NT2/D1 (cell line): ENCODE measurements at regions not wholly inside any gene's neighbourhood (a gene's known extent, or its start where the extent isn't known, plus 50 kb on each side); places are given as distances from the start of the nearest gene placed in this dataset.
"Not testable (repeated sequence)": the region's sequence is repeated elsewhere in the genome, so short reads cannot be mapped to it uniquely, and the experiment has no call there.

ENCODE experiments used
- DNase-seq: peaks from one replicate; pipeline ENCODE4 v3.0.0-alpha.2; 2011; ENCODE audit warnings: low read depth, low spot score
- H3K27me3 ChIP-seq: 2 replicates; pipeline ENCODE4 v1.6.0; 2011; ENCODE audit warnings: mild to moderate bottlenecking; ENCODE audit not compliant: insufficient read length, insufficient read depth
- H3K36me3 ChIP-seq: 2 replicates; pipeline ENCODE4 v1.6.1; 2011; ENCODE audit warnings: mild to moderate bottlenecking, low read length, mixed read lengths; ENCODE audit not compliant: insufficient read depth, insufficient read length
- H3K4me1 ChIP-seq: 2 replicates; pipeline ENCODE4 v1.5.1; 2011; ENCODE audit not compliant: insufficient read depth, insufficient read length
- H3K4me3 ChIP-seq: 2 replicates; pipeline ENCODE4 v1.5.1; 2011; ENCODE audit warnings: low read depth; ENCODE audit not compliant: insufficient read length
- H3K9ac ChIP-seq: 2 replicates; pipeline ENCODE4 v1.6.0; 2011; ENCODE audit warnings: low read depth; ENCODE audit not compliant: insufficient read length
- H3K9me3 ChIP-seq: 2 replicates; pipeline ENCODE4 v1.5.1; 2011; ENCODE audit warnings: mild to moderate bottlenecking, low read length; ENCODE audit not compliant: insufficient read depth

- H3K9ac ChIP-seq, H3K27me3 ChIP-seq, DNase-seq, H3K4me3 ChIP-seq, H3K4me1 ChIP-seq, H3K9me3 ChIP-seq: not testable (repeated sequence)
- H3K36me3 ChIP-seq: peaks cover 57% of the 10 kb centered on the region
Measured at GRCh38 chr12:9308745-9309144, 100.5 kb upstream of the PZP start.

DNA sequence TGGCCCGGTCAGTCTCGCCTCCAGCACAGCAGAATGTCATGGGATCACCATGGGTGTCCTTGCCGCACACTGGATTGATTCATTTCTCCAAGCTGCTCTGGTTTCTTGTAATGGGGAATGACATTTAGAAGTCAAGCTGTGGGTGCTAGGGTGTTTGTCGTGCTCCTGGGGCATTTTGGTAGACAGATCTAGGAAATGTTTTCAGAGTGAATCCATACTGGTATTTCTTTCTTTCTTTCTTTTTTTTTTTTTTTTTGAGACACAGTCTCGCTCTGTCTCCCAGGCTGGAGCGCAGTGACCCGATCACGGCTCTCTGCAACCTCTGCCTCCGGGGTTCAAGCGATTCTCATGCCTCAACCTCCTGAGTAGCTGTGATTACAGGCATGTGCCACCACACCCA is 100.0 kb upstream of the PZP start:
- not testable (repeated sequence) for H3K9me3 ChIP-seq, H3K4me1 ChIP-seq, H3K4me3 ChIP-seq, DNase-seq, H3K27me3 ChIP-seq, H3K9ac ChIP-seq
- peaks cover 54% of the 10 kb centered on the region for H3K36me3 ChIP-seq

DNA sequence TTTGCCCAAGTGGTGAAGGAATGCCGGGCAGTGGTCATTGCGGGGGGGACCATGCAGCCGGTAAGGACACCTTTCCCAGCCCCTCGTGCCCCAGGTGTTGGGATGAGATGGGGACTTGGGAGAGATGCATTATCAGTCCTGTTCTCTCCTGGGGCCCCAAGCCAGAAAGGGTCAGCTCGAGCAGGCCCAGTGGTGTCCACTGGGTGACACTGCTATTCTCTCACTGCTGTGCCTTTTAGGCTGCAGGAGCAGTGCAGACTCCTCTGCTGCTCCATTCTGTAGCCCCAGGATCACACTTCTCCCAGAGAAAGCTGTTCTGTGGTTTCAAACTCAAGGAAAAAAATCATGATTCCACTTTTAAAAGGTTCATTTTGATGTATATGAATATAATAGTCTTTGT is 99.1 kb upstream of the PZP start:
- H3K4me3 ChIP-seq, H3K27me3 ChIP-seq, DNase-seq, H3K9me3 ChIP-seq, H3K9ac ChIP-seq, H3K4me1 ChIP-seq: not testable (repeated sequence)
- peaks cover 49% of the 10 kb centered on the region for H3K36me3 ChIP-seq

DNA sequence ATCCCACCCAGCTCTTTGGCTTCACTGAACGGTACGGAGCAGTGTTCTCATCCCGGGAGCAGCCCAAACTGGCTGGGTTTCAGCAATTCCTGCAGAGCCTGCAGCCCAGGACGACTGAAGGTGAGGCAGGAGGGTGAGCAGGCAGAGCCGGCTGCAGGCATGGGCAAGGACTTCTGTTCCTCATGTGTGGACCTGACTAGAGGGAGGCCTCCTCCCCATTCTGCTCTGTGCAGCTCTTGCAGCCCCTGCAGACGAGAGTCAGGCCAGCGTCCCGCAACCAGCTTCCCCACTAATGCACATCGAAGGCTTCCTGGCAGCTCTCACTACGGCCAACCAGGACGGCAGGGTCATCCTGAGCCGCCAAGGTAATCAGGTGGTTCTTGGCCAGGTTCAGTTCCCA is 97.8 kb upstream of the PZP start:
- not testable (repeated sequence) for H3K27me3 ChIP-seq, H3K9me3 ChIP-seq, DNase-seq, H3K4me3 ChIP-seq, H3K4me1 ChIP-seq, H3K9ac ChIP-seq
- H3K36me3 ChIP-seq: peaks cover 38% of the 10 kb centered on the region

DNA sequence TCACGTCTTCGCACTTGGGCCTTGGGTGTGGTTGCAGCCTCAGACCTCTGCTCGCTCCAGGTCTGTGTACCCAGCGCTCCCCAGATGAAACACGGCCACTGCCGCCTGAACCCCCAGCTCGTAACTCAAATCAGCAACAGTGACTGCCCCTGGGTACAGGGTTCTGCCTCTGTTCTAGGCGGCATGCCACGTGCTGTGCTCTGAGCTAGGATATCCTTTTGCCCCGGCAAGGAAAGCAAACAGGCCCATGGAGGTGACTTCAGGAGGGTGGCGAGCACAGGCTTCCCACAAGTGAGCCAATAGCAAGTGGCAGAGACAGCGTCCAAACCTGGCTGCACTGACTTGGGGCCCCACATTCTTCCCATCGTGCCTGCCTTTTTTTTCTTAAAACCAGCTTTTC is 96.3 kb upstream of the PZP start:
- DNase-seq, H3K27me3 ChIP-seq, H3K9me3 ChIP-seq, H3K4me1 ChIP-seq, H3K9ac ChIP-seq, H3K4me3 ChIP-seq: not testable (repeated sequence)
- H3K36me3 ChIP-seq: peaks cover 29% of the 10 kb centered on the region

DNA sequence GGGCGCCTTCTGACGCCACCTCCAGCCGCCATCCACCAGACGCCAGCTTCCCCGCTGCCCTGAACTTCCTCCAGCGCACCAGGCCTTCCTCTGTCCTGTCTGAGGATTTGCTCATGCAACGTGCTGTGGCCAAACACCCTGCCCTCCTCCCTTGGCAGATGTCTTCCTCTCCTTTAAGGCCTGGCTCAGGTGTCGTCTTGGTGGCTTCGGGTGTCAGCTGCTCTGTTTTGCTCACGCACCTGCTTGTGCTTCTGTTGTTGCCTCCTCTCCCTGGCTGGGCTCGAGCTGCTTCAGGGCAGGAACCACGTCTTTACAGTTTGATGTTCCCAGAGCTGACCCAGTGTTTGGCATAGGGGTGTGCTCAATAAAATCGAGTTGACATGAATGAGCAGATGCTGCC is 87.7 kb upstream of the PZP start:
- not testable (repeated sequence) for DNase-seq, H3K9ac ChIP-seq, H3K9me3 ChIP-seq, H3K36me3 ChIP-seq, H3K4me1 ChIP-seq, H3K27me3 ChIP-seq, H3K4me3 ChIP-seq

DNA sequence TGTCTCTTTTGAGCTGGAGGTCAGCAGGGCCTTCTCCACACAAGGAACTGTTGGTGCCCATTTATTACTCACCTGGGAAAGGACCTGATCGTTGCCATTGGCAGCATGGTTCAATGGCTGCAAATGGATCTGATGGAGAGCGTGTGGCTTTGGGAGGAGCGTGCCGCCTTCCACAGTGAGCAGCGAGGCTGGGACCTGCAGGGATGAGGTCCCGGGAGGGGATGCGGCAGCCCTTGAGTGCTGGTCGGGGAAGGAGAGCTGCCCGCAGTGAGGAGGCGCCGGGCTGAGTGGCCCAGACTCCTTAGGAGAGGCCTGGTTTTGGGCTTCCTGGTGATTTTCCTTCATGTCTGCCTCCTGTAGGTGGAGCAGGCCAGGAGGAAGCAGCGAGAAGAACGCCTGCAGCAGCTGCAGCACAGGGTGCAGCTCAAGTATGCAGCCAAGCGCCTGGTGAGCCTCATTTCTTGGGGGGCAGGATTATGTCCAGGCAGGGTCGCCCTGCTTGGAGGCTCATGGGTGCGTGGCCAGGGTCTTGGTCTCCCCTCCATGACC is 86.0 kb upstream of the PZP start:
- not testable (repeated sequence) for H3K36me3 ChIP-seq, H3K9me3 ChIP-seq, DNase-seq, H3K4me3 ChIP-seq, H3K27me3 ChIP-seq, H3K9ac ChIP-seq, H3K4me1 ChIP-seq

DNA sequence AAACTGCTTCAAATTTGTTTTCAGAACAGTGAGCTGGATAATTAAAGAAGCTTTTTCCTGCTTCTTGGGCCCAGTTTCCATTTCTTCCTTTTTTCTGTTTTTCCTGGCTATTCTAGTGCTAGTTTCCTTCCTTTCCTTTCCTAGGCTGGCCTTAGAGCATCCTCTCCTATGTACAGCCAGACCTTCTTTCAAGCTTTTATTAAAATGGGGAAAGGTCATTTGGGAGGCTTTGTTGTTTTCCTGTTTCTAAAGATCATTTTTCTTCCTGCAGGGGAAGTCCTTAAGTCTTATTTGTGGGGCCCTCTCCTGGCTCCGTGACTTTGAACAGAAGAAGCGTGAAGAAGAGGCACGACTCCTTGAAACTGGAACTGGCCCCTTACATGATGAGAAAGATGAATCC is 85.2 kb upstream of the PZP start:
- H3K27me3 ChIP-seq, H3K36me3 ChIP-seq, DNase-seq, H3K9me3 ChIP-seq, H3K4me1 ChIP-seq, H3K4me3 ChIP-seq, H3K9ac ChIP-seq: not testable (repeated sequence)

DNA sequence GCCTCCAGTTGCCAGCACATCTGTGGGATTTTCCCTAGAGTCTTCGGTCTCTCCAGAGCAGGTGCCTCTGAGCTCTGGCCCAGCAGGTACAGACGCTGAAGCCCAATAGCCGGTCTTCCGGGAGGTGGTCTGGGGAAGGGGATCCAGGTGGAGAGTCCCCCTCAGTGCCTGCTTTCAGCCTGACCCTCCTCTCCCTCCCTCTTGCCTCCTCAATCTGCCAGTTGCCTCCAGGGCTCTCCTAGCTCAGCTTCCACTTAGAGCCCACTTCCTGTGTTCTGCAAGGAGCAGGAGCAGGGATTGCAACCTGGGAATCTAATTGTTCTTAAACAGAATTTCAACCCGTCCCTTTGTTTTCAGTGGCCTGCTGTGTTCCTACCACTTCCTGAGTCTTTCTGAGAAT is 81.8 kb upstream of the PZP start:
- H3K4me3 ChIP-seq, H3K9ac ChIP-seq, H3K27me3 ChIP-seq, H3K4me1 ChIP-seq, DNase-seq, H3K36me3 ChIP-seq, H3K9me3 ChIP-seq: not testable (repeated sequence)

- peak overlapping the region; percentile 64 for H3K4me3 ChIP-seq
- H3K9me3 ChIP-seq, H3K36me3 ChIP-seq, H3K4me1 ChIP-seq, H3K27me3 ChIP-seq, DNase-seq: not testable (repeated sequence)
- H3K9ac ChIP-seq: peak overlapping the region; percentile 84
Measured at GRCh38 chr12:9284724-9285123, 76.5 kb upstream of the PZP start.

DNA sequence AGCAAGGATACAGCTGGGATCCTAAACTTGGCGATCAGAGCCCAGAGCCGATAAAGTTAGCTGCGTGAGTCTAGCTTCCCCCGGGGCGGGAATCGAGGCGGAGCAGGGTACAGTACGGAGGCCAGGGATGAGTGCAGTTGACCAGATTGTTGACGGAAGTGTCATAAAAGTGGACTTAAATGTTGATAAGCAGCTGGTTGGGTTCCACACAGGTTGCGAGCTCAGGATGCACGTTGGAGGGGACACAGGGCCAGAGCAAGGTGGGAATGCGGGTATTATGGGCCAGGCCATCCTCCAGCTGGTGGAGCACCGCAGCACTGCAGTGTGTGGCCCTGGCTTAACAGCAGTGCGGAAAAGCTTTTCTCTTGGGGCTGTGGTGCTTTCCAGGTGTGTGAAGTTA is 76.0 kb upstream of the PZP start:
- H3K27me3 ChIP-seq, DNase-seq, H3K36me3 ChIP-seq, H3K9me3 ChIP-seq, H3K4me1 ChIP-seq: not testable (repeated sequence)
- H3K4me3 ChIP-seq: peak overlapping the region; percentile 64
- peak overlapping the region; percentile 84 for H3K9ac ChIP-seq

DNA sequence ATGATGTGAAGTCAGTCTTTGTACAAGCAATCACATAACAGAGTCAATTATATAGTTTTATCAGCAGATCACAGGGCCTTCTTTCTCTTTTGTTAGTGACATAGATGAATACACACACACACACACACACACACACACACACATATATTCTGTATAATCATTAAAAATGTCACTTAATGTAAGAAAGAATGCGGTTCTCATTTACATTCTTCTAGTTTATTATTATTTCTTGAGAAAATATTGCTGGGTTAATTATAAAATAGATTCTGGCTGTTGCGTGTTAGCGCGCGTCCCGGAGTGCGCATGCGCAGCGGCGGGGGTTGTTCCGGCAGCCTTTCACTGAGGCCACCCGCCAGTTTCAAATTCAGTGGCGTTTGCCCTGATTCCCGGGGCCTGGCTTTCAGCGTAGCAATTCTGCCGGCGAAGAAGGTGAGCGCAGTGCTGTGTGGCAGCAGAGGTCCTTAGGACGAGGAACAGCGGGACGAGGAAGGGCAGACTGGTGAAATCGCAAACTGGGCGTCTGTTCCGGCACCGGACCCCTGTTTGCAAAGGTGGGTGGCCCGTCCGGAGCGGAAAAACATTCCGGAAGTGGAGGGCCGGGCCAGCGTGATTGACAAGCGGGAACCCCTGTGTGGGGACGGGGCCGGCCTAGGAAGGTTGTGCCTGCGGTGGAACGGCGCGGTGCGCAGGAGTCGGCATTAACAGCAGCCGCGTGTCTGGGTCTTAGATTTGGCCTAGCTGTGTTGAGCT is 75.3 kb upstream of the PZP start:
- not testable (repeated sequence) for H3K36me3 ChIP-seq, H3K9me3 ChIP-seq, H3K27me3 ChIP-seq, H3K4me1 ChIP-seq
- Histone ChIP-seq H3K4me3 (peak overlapping the region; percentile 64), H3K9ac (peak overlapping the region; percentile 76)
- peak; percentile 88 for DNase-seq
